PC-9 (cell line): ENCODE measurements at regions not wholly inside any gene's neighbourhood (a gene's known extent, or its start where the extent isn't known, plus 50 kb on each side); places are given as distances from the start of the nearest gene placed in this dataset.
A peak's percentile ranks its signal among the peaks of the same experiment; 100 is the strongest.

Experiments used
- BruUV-seq: library from RNA; stranded (reverse); fragments of 400-500 nt; replicated peaks from 2 replicates; lab custom pipeline; 2021; lab: Mats Ljungman, UMichigan
- CTCF ChIA-PET: fragments of 300-600 bp; sonication (Branson Sonifier 250); formaldehyde crosslinking; loops from one replicate; lab custom pipeline; 2022; ENCODE audit warnings: antibody characterized with exemption; lab: Charles Lee
- POLR2A ChIA-PET: fragments of 300-600 bp; sonication (Branson Sonifier 250); formaldehyde crosslinking; loops from one replicate; lab custom pipeline; 2022; ENCODE audit warnings: antibody characterized with exemption; ENCODE audit not compliant: unreplicated experiment; lab: Charles Lee
- DNase-seq, 2 experiments: peaks; one replicate each; pipeline versions ENCODE4 v3.0.0 to v3.0.0-alpha.2; 2015 to 2022; ENCODE audit warnings: mixed read lengths in 1 of 2
- H2AFZ ChIP-seq: fragments of 200-600 bp; sonication (generic); 2 replicates; pipeline ENCODE4 v1.8.1; 2017; ENCODE audit warnings: antibody characterized with exemption
- H3F3A ChIP-seq: fragments of 200-600 bp; sonication (generic); 2 replicates; pipeline ENCODE4 v1.8.1; 2017; ENCODE audit warnings: antibody characterized with exemption, mild to moderate bottlenecking, low read depth; ENCODE audit not compliant: insufficient read depth
- H3K27ac ChIP-seq: fragments of 200-600 bp; sonication (generic); 2 replicates; pipeline ENCODE4 v1.6.1; 2016; ENCODE audit warnings: mixed run types
- H3K27me3 ChIP-seq: fragments of 200-600 bp; sonication (generic); 2 replicates; pipeline ENCODE4 v1.6.1; 2016; ENCODE audit warnings: low read depth, mixed run types; ENCODE audit not compliant: insufficient read depth
- H3K36me3 ChIP-seq: fragments of 200-600 bp; sonication (generic); 2 replicates; pipeline ENCODE4 v1.6.1; 2016; ENCODE audit warnings: low read depth, mixed run types
- H3K4me1 ChIP-seq: fragments of 200-600 bp; sonication (generic); replicated peaks from 2 replicates; pipeline ENCODE4 v1.6.1; 2016; ENCODE audit warnings: mixed run types; ENCODE audit not compliant: insufficient read depth
- H3K4me2 ChIP-seq: fragments of 200-600 bp; sonication (generic); 2 replicates; pipeline ENCODE4 v1.6.1; 2017; ENCODE audit warnings: mixed run types
- H3K4me3 ChIP-seq: fragments of 200-600 bp; sonication (generic); 2 replicates; pipeline ENCODE4 v1.6.1; 2016; ENCODE audit warnings: mixed run types
- H3K79me2 ChIP-seq: fragments of 200-600 bp; sonication (generic); 2 replicates; pipeline ENCODE4 v1.6.1; 2017; ENCODE audit warnings: low read depth, mixed run types
- H3K9me2 ChIP-seq: fragments of 200-600 bp; sonication (generic); 2 replicates; pipeline ENCODE4 v1.8.1; 2017; ENCODE audit warnings: mild to moderate bottlenecking; ENCODE audit not compliant: insufficient read depth
- H3K9me3 ChIP-seq: fragments of 200-600 bp; sonication (generic); 2 replicates; pipeline ENCODE4 v1.8.1; 2016; ENCODE audit warnings: low read depth; ENCODE audit not compliant: insufficient read depth
- H4K20me1 ChIP-seq: fragments of 200-600 bp; sonication (generic); 2 replicates; pipeline ENCODE4 v1.8.1; 2017; ENCODE audit not compliant: insufficient read depth
- CTCF ChIP-seq: fragments of 200-600 bp; sonication (generic); conservative IDR thresholded peaks from 2 replicates; pipeline ENCODE4 v1.6.1; 2017; ENCODE audit warnings: mixed run types, antibody characterized with exemption, mild to moderate bottlenecking, moderate library complexity
- EZH2 ChIP-seq: fragments of 200-600 bp; sonication (generic); IDR thresholded peaks from 2 replicates; pipeline ENCODE4 v1.8.0; 2017; ENCODE audit warnings: antibody characterized with exemption, low read depth
- intact Hi-C: fragments of 100-400 bp; cut with micrococcal nuclease; formaldehyde crosslinking; loops from one replicate; pipeline ENCODE4 v1.10.0; 2022; ENCODE audit not compliant: unreplicated experiment

- Histone ChIP-seq H3K27ac (no peak overlapping the region), H3K9me2 (no peaks in the 10 kb centered on the region), H3K79me2 (no peaks in the 10 kb centered on the region), H3K36me3 (no peaks in the 10 kb centered on the region), H2AFZ (no peak overlapping the region), H3F3A (peaks cover 32% of the 10 kb centered on the region), H3K9me3 (no peaks in the 10 kb centered on the region), H3K4me3 (no peak overlapping the region), H3K4me1 (peaks cover 62% of the 10 kb centered on the region), H3K27me3 (no peaks in the 10 kb centered on the region), H3K4me2 (no peak overlapping the region), H4K20me1 (no peaks in the 10 kb centered on the region)
- BruUV-seq: no TSS peak
- intact Hi-C loops: no loop called here
- TF ChIP-seq EZH2 (no peak), CTCF (no peak)
- DNase-seq: no peak
- CTCF ChIA-PET: no interaction called here
- POLR2A ChIA-PET: no interaction called here
These were observed 160.2 kb downstream of the TOMM20 start for GRCh38 chr1:234968451-234968850.

GRCh38 chr1:234967121-234967520 lies 161.5 kb downstream of the TOMM20 start:
- Histone ChIP-seq H3K27me3 (no peaks in the 10 kb centered on the region), H2AFZ (no peak overlapping the region), H3K4me2 (no peak overlapping the region), H3K4me3 (no peak overlapping the region), H3K79me2 (0 out of 2 replicates have a peak, but pooled peaks cover 3% of the 10 kb centered on the region), H4K20me1 (no peaks in the 10 kb centered on the region), H3F3A (peaks cover 44% of the 10 kb centered on the region), H3K36me3 (no peaks in the 10 kb centered on the region), H3K4me1 (peaks cover 61% of the 10 kb centered on the region), H3K9me2 (no peaks in the 10 kb centered on the region), H3K27ac (no peak overlapping the region), H3K9me3 (no peaks in the 10 kb centered on the region)
- intact Hi-C loops: no loop called here
- ChIA-PET POLR2A (no interaction called here), CTCF (interaction anchor here (0.5 kb wide), 1 partner anchor 41 kb away, joined by 3 read pairs; no protein-coding TSS in a partner anchor)
- no TSS peak for BruUV-seq
- no peak for TF ChIP-seq CTCF
- TF ChIP-seq EZH2: no peak
- DNase-seq: no peak

GRCh38 chr1:234965111-234965510 lies 163.5 kb downstream of the TOMM20 start:
- no peaks in the 10 kb centered on the region for H4K20me1 ChIP-seq
- H3K36me3 ChIP-seq: no peaks in the 10 kb centered on the region
- H3F3A ChIP-seq: peaks cover 64% of the 10 kb centered on the region
- ChIA-PET POLR2A (interaction anchor here (0.6 kb wide), 1 partner anchor 39 kb away, joined by 3 read pairs; no protein-coding TSS in a partner anchor), CTCF (no interaction called here)
- peaks cover 66% of the 10 kb centered on the region for H3K4me1 ChIP-seq
- H3K27me3 ChIP-seq: no peaks in the 10 kb centered on the region
- H3K27ac ChIP-seq: peak overlapping the region; percentile 99
- no peak for DNase-seq
- no peaks in the 10 kb centered on the region for H3K9me2 ChIP-seq
- no TSS peak for BruUV-seq
- H3K4me3 ChIP-seq: no peak overlapping the region
- TF ChIP-seq EZH2: no peak
- TF ChIP-seq CTCF: no peak
- peaks cover 11% of the 10 kb centered on the region for H3K79me2 ChIP-seq
- intact Hi-C loops: no loop called here
- H3K4me2 ChIP-seq: peak overlapping the region; percentile 93
- H2AFZ ChIP-seq: peak overlapping the region; percentile 24; the same call in 1 of the 2 replicates
- no peaks in the 10 kb centered on the region for H3K9me3 ChIP-seq
